DND-41 (cell line): ENCODE measurements at regions not wholly inside any gene's neighbourhood (a gene's known extent, or its start where the extent isn't known, plus 50 kb on each side); places are given as distances from the start of the nearest gene placed in this dataset.

Experiments
- CTCF ChIP-seq: IDR thresholded peaks from 2 replicates; pipeline ENCODE4 v1.5.1; 2012; ENCODE audit warnings: borderline replicate concordance, low read length, moderate library complexity, mild to moderate bottlenecking; ENCODE audit not compliant: poor library complexity, severe bottlenecking; ENCODE audit errors: extremely low read depth
- EZH2 ChIP-seq: IDR thresholded peaks from 3 replicates; pipeline ENCODE4 v1.6.1; 2012; ENCODE audit warnings: borderline replicate concordance, low read depth, mild to moderate bottlenecking, moderate library complexity, low read length, inconsistent platforms; ENCODE audit not compliant: severe bottlenecking

DNA sequence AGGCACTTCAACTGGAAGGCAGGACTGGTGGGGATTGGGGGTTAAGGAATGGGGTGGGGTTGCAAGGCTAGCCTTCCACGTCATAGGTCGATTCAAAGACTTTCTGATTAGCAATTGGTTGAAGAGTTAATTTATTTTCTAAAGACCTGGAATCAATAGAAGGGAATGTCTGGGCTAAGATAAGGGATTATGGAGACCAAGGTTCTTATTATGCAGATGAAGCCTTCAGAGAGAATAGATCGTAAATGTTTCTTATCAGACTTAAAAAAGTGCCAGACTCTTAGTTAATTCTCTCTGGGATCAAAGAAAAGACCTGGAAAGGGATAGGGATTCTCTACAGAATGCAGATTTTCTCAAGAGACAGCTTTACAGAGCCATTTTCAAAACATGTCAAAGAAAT lies 368.0 kb upstream of the DLGAP1 start:
- TF ChIP-seq CTCF (no peak), EZH2 (no peak)
